Adrenal gland (tissue), 9 donors: ENCODE measurements at regions not wholly inside any gene's neighbourhood (a gene's known extent, or its start where the extent isn't known, plus 50 kb on each side); places are given as distances from the start of the nearest gene placed in this dataset.
"Not testable (repeated sequence)": the region's sequence is repeated elsewhere in the genome, so short reads cannot be mapped to it uniquely, and the experiment has no call there.

Experiments used
- DNase-seq, 7 donors: peaks; one replicate each; pipeline ENCODE4 v3.0.0-alpha.2; 2019 to 2020
- H3K27ac ChIP-seq, 5 donors: fragments of 200-600 bp; sonication (generic) in 4 of 5; 1 replicate in 3 of 5; 2 replicates in 2 of 5; pipeline versions ENCODE4 v1.5.1 to v1.8.0; 2016 to 2020; ENCODE audit warnings: mild to moderate bottlenecking in 1 of 5
- H3K27me3 ChIP-seq: fragments of 200-600 bp; 2 replicates; pipeline ENCODE4 v1.8.0; 2021
- H3K36me3 ChIP-seq, 2 donors: fragments of 200-600 bp; replicated peaks in 1 of 2; 1 replicate in 1 of 2; 2 replicates in 1 of 2; pipeline versions ENCODE4 v1.5.1 to v1.8.0; 2018 to 2022
- H3K4me1 ChIP-seq, 2 donors: fragments of 200-600 bp; replicated peaks in 1 of 2; 1 replicate in 1 of 2; 2 replicates in 1 of 2; pipeline versions ENCODE4 v1.5.1 to v1.8.0; 2018 to 2021
- H3K4me3 ChIP-seq, 4 donors: fragments of 200-600 bp; sonication (generic) in 3 of 4; one replicate each; pipeline ENCODE4 v1.5.1; 2016 to 2018
- H3K9me3 ChIP-seq, 3 donors: fragments of 200-600 bp; sonication (generic) in 1 of 3; replicated peaks in 1 of 3; 1 replicate in 2 of 3; 2 replicates in 1 of 3; pipeline versions ENCODE4 v1.5.1 to v1.8.0; 2016 to 2021
- WGBS, 4 donors: extraction: QIAGEN DNeasy Blood & Tissue Kit in 2 of 4; methylation state at CpG; one replicate each; pipeline versions ENCODE4 v1.1.5 to v1.1.7; 2013 to 2017; 5-methylcytosine and 5-hydroxymethylcytosine counted together
- intact Hi-C, 2 donors: fragments of 100-400 bp; cut with DNase I; formaldehyde crosslinking; loops; one replicate each; pipeline versions ENCODE4 v1.14.1 to v1.15.0; 2022 to 2023
- donor health status: healthy with polysubstance abuse.
- donor health status: Bipolar disorder and iron deficiency.
- donor health status: DM: yes; HTN: yes; CAD: no.
- donor health status: DM: no; HTN: no; CAD: no.
- donor health status: DM: no; HTN: no; CAD: no.

GRCh38 chr1:206335875-206336846, 132.8 kb downstream of the SRGAP2 start:
- intact Hi-C loops, H3K9me3 ChIP-seq, H3K36me3 ChIP-seq, H3K27me3 ChIP-seq, H3K4me1 ChIP-seq, H3K4me3 ChIP-seq, H3K27ac ChIP-seq, DNase-seq: not testable (repeated sequence)
- WGBS, 4 donors = 60 to 85% (median 72%) methylated on average over 1 to 3 of the region's 10 CpGs

GRCh38 chr1:206337024-206337423, 133.3 kb upstream of the IKBKE start:
- WGBS, 4 donors = 70 to 100% (median 95%) methylated on average over 1 of the region's 4 CpGs
- H3K4me1 ChIP-seq, H3K9me3 ChIP-seq, H3K4me3 ChIP-seq, H3K36me3 ChIP-seq, intact Hi-C loops, DNase-seq, H3K27me3 ChIP-seq, H3K27ac ChIP-seq: not testable (repeated sequence)

DNA sequence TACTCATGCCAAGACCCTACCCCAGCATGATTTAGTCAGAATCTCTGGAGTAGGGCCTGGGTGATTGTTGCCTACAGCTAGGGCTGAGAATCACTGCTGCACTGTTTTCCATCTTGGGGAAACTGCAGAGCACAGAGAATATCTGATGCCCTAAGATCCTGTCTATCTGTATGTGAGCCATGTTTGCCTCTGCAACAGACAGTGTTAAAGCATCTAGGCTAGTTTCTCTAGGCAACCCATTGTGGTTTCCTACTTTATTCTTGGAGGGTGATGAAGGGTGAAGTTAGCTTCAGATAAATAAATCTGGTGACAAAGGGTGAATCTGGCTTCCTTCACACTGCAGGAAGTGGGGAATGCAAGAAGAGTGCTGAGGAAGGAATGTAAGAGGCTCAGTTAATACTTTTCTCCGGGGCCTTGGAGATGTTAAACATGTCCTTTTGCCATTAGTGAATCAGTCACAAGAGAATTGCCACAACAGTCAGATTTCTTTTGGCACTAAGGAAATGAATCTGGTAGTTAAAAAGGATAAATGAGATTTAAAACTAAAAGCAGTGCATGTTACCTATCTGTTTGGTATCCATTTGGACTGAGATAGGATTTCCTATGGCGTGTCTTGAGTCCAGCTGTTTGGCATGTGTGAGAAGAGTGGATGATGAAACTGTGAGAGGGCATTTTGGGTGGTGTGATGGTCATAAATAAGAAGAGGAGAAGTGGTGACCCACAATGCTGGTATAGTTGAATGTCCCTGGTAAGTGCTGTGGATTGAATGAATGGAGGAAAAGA, 119.6 kb upstream of the IKBKE start:
- intact Hi-C loops, H3K27ac ChIP-seq, H3K36me3 ChIP-seq, DNase-seq, H3K27me3 ChIP-seq, H3K4me3 ChIP-seq, H3K4me1 ChIP-seq, H3K9me3 ChIP-seq: not testable (repeated sequence)
- WGBS, 4 donors = 67 to 81% (median 72%) methylated on average over 2 of the region's 2 CpGs

DNA sequence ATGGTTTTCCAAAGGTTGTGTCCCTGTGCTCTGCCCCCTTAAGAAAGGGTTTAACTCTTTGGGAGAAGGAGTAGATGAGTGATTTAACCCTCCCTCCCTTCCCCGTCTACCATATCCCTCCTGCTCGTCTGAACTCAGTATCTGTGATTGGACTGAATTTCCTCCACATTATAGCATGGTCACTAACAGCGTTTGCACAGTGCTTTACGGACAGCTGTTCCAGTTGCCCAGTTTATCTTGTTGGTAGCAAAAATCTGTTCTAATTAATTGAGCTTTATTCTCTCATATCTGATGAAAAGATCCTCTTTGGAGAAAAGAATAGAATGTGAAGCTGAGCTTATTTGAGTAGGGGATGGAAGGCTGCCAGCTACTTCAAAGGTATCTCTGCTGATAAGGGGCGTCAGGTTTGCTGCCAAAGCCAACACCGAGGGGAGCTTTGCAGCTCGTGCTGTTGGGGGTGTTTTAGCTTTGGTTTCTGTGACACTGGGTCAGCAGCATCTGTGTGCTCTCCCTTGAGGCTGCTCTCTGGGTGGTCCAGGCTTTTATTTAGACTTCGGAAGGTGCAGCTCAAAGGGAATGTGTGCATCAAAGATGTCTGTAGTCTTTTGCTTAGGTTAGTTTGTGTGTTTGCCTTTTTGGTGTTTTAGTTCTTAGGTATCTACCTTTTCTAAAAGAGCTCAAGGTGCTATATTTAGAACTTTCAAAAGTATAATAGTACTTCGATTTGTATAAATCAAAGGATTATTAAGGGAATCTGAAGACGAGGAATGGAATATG, 118.8 kb upstream of the IKBKE start:
- intact Hi-C loops, H3K4me3 ChIP-seq, H3K27me3 ChIP-seq, DNase-seq, H3K9me3 ChIP-seq, H3K27ac ChIP-seq, H3K36me3 ChIP-seq, H3K4me1 ChIP-seq: not testable (repeated sequence)
- 65 to 82% (median 75%) methylated on average over 3 to 5 of the region's 10 CpGs for WGBS, 4 donors

DNA sequence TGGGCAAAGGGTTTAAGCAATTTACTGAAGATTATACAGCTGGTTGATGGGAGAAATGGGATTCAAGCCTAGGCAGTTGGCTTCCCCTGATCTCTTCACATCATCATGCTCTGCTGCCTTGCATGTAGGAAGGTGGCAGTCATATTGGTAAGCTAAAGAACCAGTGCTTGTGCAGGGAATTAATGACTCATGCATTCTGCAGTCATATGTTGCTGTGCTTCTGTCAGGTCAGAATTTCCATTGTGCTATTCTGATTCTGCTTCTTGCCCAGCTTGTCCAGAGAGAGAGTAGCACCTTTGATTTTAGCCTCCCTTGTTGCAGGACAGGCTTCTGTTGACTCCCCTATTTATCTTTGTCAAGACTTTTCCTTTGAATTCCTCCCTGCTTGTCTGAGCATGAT, 114.0 kb upstream of the IKBKE start:
- DNase-seq = peak in 2 of 7 donors; percentile 2 to 24
- H3K27me3 ChIP-seq, H3K27ac ChIP-seq, H3K4me1 ChIP-seq, H3K9me3 ChIP-seq, intact Hi-C loops, H3K36me3 ChIP-seq, H3K4me3 ChIP-seq: not testable (repeated sequence)

- H3K27ac ChIP-seq, H3K4me3 ChIP-seq, intact Hi-C loops, H3K9me3 ChIP-seq, H3K4me1 ChIP-seq, H3K36me3 ChIP-seq, H3K27me3 ChIP-seq: not testable (repeated sequence)
- 80 to 91% (median 84%) methylated on average over 1 of the region's 3 CpGs for WGBS, 4 donors
- peak in 2 of 7 donors; percentile 10 to 52 for DNase-seq
Observed at GRCh38 chr1:206357962-206358361, 112.3 kb upstream of the IKBKE start.

DNA sequence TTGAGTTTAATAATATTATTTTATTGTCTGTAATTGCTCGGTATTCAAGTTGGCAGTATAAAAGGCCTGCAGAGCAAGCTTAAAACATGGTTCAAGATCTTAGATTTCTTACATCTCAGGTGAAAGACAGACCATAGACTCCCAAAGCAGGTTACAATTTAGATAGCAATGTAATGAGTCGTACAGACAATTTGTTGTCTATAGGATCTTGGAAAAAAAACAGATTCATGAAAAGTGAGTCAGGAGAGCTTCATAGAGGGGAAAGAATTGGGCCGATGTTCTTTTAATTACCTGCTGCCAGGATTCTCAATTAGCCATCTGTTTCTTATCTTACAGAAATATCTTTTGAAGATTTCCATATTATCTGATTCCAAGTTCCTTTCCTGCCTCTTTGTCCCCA, 111.5 kb upstream of the IKBKE start:
- H3K27ac ChIP-seq, H3K4me1 ChIP-seq, H3K9me3 ChIP-seq, intact Hi-C loops, H3K27me3 ChIP-seq, H3K36me3 ChIP-seq, DNase-seq, H3K4me3 ChIP-seq: not testable (repeated sequence)
- WGBS, 4 donors = 54 to 79% (median 71%) methylated on average over 2 of the region's 3 CpGs

- H3K27me3 ChIP-seq, DNase-seq, H3K4me3 ChIP-seq, H3K9me3 ChIP-seq, H3K27ac ChIP-seq, H3K4me1 ChIP-seq, H3K36me3 ChIP-seq, intact Hi-C loops: not testable (repeated sequence)
Observed at GRCh38 chr1:206359377-206359776, 110.9 kb upstream of the IKBKE start.

- H3K4me3 ChIP-seq, H3K4me1 ChIP-seq, intact Hi-C loops, DNase-seq, H3K27ac ChIP-seq, H3K36me3 ChIP-seq, H3K9me3 ChIP-seq, H3K27me3 ChIP-seq: not testable (repeated sequence)
- WGBS, 4 donors = 63 to 79% (median 72%) methylated on average over 1 to 2 of the region's 3 CpGs
Observed at GRCh38 chr1:206361978-206362543, 108.2 kb upstream of the IKBKE start.

GRCh38 chr1:206362994-206363393, 107.3 kb upstream of the IKBKE start:
- H3K27ac ChIP-seq, H3K27me3 ChIP-seq, H3K36me3 ChIP-seq, DNase-seq, H3K4me3 ChIP-seq, H3K4me1 ChIP-seq, intact Hi-C loops, H3K9me3 ChIP-seq: not testable (repeated sequence)
- 87 to 99% (median 96%) methylated on average over 2 to 3 of the region's 3 CpGs for WGBS, 4 donors
